ENCODE measurements at regions not wholly inside any gene's neighbourhood (a gene's known extent, or its start where the extent isn't known, plus 50 kb on each side); places are given as distances from the start of the nearest gene placed in this dataset.
"Not testable (repeated sequence)": the region's sequence is repeated elsewhere in the genome, so short reads cannot be mapped to it uniquely, and the experiment has no call there.

DNA sequence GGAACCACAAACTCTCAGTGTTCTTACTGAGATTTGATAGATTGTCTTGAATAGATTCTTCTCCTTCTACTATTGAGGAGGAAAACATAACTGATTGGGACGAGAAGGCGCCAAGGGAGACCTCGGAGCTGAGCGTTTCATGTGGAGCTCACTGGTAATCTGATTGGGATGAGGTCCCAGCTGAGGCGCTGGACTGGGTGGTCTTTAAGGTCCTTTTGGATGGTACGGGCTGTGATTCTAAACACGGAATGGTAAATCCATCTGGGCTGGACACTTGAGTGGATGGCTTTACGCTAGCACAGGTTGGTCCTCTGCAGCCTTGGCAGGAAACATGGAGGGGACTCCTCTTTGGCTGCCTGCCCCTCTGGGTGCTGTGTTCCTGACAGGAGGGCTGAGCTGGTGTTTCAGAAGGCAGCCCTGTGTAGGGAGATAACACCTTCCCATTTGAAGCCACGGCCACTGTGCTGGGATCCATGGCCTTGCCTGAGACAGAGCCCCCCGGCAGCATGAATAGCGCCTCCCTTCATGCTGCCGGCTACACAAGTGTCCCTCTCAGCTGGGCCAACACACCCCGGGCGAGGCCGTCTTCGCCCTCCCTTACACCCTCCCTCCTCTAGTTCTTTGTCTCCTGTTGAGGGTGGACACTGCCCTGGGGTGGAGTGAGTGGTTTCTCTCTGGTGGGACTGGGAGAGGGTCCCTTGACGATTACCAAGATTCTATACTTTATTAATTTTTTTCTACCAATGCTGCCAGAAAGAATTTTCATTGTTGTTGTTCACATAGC lies 203.2 kb upstream of the SHH start:
- peaks cover 14% of the 10 kb centered on the region for H3K4me1 Mint-ChIP-seq (ENCODE audit: low read depth)
- ATAC-seq (no peak), DNase-seq (no peak)
- peaks cover 2% of the 10 kb centered on the region for H3K27me3 Mint-ChIP-seq
- H3K4me3 Mint-ChIP-seq: no peak overlapping the region
- ChIA-PET POLR2A (no interaction called here), CTCF (no interaction called here)
- H3K9me3 Mint-ChIP-seq: peaks cover 18% of the 10 kb centered on the region
- H3K36me3 Mint-ChIP-seq (ENCODE audit: low read depth): peaks cover 5% of the 10 kb centered on the region
- TF ChIP-seq, protein P1, sequence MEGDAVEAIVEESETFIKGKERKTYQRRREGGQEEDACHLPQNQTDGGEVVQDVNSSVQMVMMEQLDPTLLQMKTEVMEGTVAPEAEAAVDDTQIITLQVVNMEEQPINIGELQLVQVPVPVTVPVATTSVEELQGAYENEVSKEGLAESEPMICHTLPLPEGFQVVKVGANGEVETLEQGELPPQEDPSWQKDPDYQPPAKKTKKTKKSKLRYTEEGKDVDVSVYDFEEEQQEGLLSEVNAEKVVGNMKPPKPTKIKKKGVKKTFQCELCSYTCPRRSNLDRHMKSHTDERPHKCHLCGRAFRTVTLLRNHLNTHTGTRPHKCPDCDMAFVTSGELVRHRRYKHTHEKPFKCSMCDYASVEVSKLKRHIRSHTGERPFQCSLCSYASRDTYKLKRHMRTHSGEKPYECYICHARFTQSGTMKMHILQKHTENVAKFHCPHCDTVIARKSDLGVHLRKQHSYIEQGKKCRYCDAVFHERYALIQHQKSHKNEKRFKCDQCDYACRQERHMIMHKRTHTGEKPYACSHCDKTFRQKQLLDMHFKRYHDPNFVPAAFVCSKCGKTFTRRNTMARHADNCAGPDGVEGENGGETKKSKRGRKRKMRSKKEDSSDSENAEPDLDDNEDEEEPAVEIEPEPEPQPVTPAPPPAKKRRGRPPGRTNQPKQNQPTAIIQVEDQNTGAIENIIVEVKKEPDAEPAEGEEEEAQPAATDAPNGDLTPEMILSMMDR (IDR thresholded peaks at IDR 0.05): no peak
- no peak overlapping the region for H3K27ac Mint-ChIP-seq
- intact Hi-C loops (cut with micrococcal nuclease): no loop called here

DNA sequence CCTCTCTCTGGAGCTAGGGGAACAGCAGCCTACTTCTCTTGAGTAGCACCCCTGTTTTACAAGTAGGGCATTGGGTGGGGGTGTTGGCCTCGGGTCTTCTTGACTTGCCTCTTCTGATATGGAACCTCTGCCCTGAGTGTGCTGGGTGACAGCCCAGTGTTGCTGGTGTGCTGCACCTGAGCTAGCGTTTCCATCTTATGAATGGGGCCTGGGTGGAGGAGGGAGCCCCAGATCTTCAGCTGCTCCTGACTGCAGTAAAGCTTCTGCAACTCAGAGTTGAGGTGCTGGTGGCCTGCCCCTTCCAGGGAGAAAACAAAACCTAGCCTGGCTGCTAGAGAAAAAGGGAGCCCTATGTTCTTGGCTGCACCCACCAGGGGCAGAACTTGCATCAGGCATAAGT lies 202.5 kb upstream of the SHH start:
- TF ChIP-seq, protein P1 (IDR thresholded peaks at IDR 0.05): no peak
- no peak overlapping the region for H3K27ac Mint-ChIP-seq
- POLR2A ChIA-PET: no interaction called here
- H3K9me3 Mint-ChIP-seq: peaks cover 18% of the 10 kb centered on the region
- intact Hi-C loops (cut with micrococcal nuclease): no loop called here
- H3K4me3 Mint-ChIP-seq: no peak overlapping the region
- DNase-seq: no peak
- H3K4me1 Mint-ChIP-seq (ENCODE audit: low read depth): peaks cover 8% of the 10 kb centered on the region
- CTCF ChIA-PET: no interaction called here
- peaks cover 6% of the 10 kb centered on the region for H3K36me3 Mint-ChIP-seq (ENCODE audit: low read depth)
- no peak for ATAC-seq
- H3K27me3 Mint-ChIP-seq: peaks cover 2% of the 10 kb centered on the region

DNA sequence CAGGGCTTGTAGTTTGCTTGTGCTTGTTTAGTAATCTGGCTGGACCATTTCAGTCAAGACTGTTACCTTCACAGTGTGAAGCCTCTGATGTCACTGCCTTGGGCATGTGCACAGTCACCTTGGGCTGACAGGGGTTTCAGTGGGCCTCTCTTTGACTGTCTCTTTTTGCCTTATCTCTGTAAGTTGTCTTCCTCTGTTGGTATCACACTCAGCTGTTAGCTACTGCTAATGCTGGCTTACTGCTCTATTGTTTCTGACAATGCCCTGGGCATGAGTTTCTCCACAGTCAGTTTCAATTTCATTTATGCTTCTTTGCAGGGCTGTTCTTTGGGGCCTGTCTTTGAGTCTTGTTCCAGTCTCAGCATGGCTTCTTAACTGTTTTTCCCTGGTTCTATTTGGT lies 201.9 kb upstream of the SHH start:
- ATAC-seq (peak; percentile 85), DNase-seq (peak; percentile 31)
- Mint-ChIP-seq H3K9me3 (peaks cover 16% of the 10 kb centered on the region), H3K36me3 (ENCODE audit: low read depth) (peaks cover 7% of the 10 kb centered on the region), H3K4me1 (ENCODE audit: low read depth) (peaks cover 5% of the 10 kb centered on the region), H3K27ac (no peak overlapping the region), H3K4me3 (no peak overlapping the region), H3K27me3 (peaks cover 2% of the 10 kb centered on the region)
- TF ChIP-seq, protein P1 (IDR thresholded peaks at IDR 0.05): no peak
- POLR2A ChIA-PET: no interaction called here
- CTCF ChIA-PET: no interaction called here
- intact Hi-C loops (cut with micrococcal nuclease): no loop called here

DNA sequence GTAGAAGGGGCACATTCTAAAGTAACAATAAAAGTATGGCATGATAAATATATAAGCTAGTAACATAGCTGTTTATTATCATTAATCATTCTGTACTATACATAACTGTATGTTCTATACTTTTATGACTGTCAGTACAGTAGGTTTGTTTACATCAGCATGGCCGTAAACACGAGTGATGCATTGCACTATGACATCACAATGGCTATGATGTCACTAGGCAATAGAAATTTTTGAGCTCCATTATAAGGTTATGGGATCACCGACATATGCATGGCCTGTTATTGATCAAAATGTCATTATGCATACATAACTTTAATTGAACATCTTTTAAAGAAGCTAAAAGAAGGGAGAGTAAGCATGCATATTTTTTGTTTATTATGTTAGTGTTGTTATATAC lies 200.1 kb upstream of the SHH start:
- ATAC-seq (no peak), DNase-seq (no peak)
- H3K4me3 Mint-ChIP-seq: no peak overlapping the region
- H3K36me3 Mint-ChIP-seq (ENCODE audit: low read depth): peaks cover 7% of the 10 kb centered on the region
- ChIA-PET CTCF (interaction anchor here (0.6 to 1.0 kb wide), 2 partner anchors 10 to 16 kb away, joined by 3 read pairs; no protein-coding TSS in a partner anchor), POLR2A (interaction anchor here (1.2 kb wide), 1 partner anchor 10 kb away, joined by 3 read pairs; no protein-coding TSS in a partner anchor)
- intact Hi-C loops (cut with micrococcal nuclease): no loop called here
- TF ChIP-seq, protein P1 (IDR thresholded peaks at IDR 0.05): no peak
- H3K4me1 Mint-ChIP-seq (ENCODE audit: low read depth): peaks cover 5% of the 10 kb centered on the region
- no peaks in the 10 kb centered on the region for H3K27me3 Mint-ChIP-seq
- no peak overlapping the region for H3K27ac Mint-ChIP-seq
- H3K9me3 Mint-ChIP-seq: peaks cover 18% of the 10 kb centered on the region

DNA sequence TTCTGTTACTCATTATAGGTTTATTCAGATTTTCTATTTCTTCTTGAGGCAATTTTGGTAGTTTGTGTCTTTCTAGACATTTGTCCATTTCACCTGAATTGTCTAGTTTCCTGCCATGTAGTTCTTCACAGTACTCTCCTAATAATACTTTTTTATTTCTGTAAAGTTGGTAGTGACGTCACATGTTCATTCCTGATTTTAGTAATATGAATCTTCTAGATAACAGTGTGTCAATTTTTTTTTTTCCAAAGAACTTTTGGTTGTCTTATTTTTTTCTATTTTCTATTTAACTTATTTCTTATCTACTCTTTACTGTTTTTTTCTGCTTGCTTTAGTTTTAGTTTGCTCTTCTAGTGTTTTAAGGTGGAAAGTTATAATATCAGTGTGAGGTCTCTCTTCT lies 197.3 kb upstream of the SHH start:
- CTCF ChIA-PET: no interaction called here
- TF ChIP-seq, protein P1 (IDR thresholded peaks at IDR 0.05): no peak
- H3K4me3 Mint-ChIP-seq: no peak overlapping the region
- H3K4me1 Mint-ChIP-seq (ENCODE audit: low read depth): peaks cover 5% of the 10 kb centered on the region
- H3K36me3 Mint-ChIP-seq (ENCODE audit: low read depth): peaks cover 7% of the 10 kb centered on the region
- POLR2A ChIA-PET: no interaction called here
- H3K27ac Mint-ChIP-seq: no peak overlapping the region
- intact Hi-C loops (cut with micrococcal nuclease): no loop called here
- no peak for DNase-seq
- peaks cover 18% of the 10 kb centered on the region for H3K9me3 Mint-ChIP-seq
- no peaks in the 10 kb centered on the region for H3K27me3 Mint-ChIP-seq
- no peak for ATAC-seq

DNA sequence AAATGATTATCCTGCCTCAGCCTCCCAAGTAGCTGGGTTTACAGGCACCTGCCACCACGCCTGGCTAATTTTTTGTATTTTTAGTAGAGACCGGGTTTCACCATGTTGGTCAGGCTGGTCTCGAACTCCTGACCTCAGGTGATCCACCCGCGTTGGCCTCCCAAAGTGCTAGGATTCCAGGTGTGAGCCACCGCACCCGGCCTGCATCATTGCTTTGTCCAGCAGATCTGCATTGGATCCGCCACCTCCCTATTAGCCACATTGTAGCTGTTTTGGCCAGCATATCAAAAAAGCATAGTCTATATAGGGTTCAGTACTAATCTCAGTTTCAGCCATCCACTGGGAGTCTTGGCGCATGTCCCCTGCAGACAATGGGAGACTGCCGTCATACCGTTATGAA lies 194.6 kb upstream of the SHH start:
- intact Hi-C loops (cut with micrococcal nuclease); POLR2A ChIA-PET; DNase-seq; CTCF ChIA-PET; H3K36me3 Mint-ChIP-seq (ENCODE audit: low read depth); H3K27me3 Mint-ChIP-seq; ATAC-seq; H3K27ac Mint-ChIP-seq; H3K4me3 Mint-ChIP-seq: not testable (repeated sequence)
- H3K9me3 Mint-ChIP-seq: peaks cover 13% of the 10 kb centered on the region
- peaks cover 11% of the 10 kb centered on the region for H3K4me1 Mint-ChIP-seq (ENCODE audit: low read depth)
